ENCODE measurements at regions not wholly inside any gene's neighbourhood (a gene's known extent, or its start where the extent isn't known, plus 50 kb on each side); places are given as distances from the start of the nearest gene placed in this dataset.

GRCh38 chr9:119053070-119053469, 316.2 kb downstream of the BRINP1 start:
- Histone ChIP-seq H3K27ac (ENCODE audit: low read depth, low read length, poor library complexity, severe bottlenecking) (no peak overlapping the region), H3K4me3 (ENCODE audit: low read depth, low read length, poor library complexity, severe bottlenecking) (no peak overlapping the region), H3K36me3 (ENCODE audit: insufficient read depth, low read length) (no peaks in the 10 kb centered on the region), H3K79me2 (ENCODE audit: insufficient read depth, low read length) (no peaks in the 10 kb centered on the region), H3K9me3 (ENCODE audit: low read length) (no peaks in the 10 kb centered on the region), H3K9me2 (ENCODE audit: low read depth, low read length) (no peaks in the 10 kb centered on the region), H3K9ac (ENCODE audit: low read length) (no peak overlapping the region), H3K4me2 (ENCODE audit: low read length) (no peak overlapping the region), H3K4me1 (ENCODE audit: insufficient read depth, low read length, severe bottlenecking) (no peaks in the 10 kb centered on the region), H2AFZ (ENCODE audit: low read length) (no peak overlapping the region), H3K27me3 (ENCODE audit: insufficient read depth, low read length) (no peaks in the 10 kb centered on the region), H4K20me1 (ENCODE audit: insufficient read depth, low read length) (no peaks in the 10 kb centered on the region), H3F3A (ENCODE audit: insufficient read depth, low read length) (no peaks in the 10 kb centered on the region)
- TF ChIP-seq EZH2 (IDR thresholded peaks at IDR 0.05; ENCODE audit: borderline replicate concordance, low read length) (no peak), CTCF (IDR thresholded peaks at IDR 0.05; ENCODE audit: low read length) (no peak)

- H3K4me1 ChIP-seq (ENCODE audit: insufficient read depth, low read length, severe bottlenecking): no peaks in the 10 kb centered on the region
- H3K27me3 ChIP-seq (ENCODE audit: insufficient read depth, low read length): no peaks in the 10 kb centered on the region
- no peak overlapping the region for H3K4me2 ChIP-seq (ENCODE audit: low read length)
- H3K36me3 ChIP-seq (ENCODE audit: insufficient read depth, low read length): no peaks in the 10 kb centered on the region
- no peak overlapping the region for H3K27ac ChIP-seq (ENCODE audit: low read depth, low read length, poor library complexity, severe bottlenecking)
- no peaks in the 10 kb centered on the region for H3K79me2 ChIP-seq (ENCODE audit: insufficient read depth, low read length)
- H3K9me3 ChIP-seq (ENCODE audit: low read length): no peaks in the 10 kb centered on the region
- H3K4me3 ChIP-seq (ENCODE audit: low read depth, low read length, poor library complexity, severe bottlenecking): no peak overlapping the region
- H3K9me2 ChIP-seq (ENCODE audit: low read depth, low read length): no peaks in the 10 kb centered on the region
- TF ChIP-seq CTCF (IDR thresholded peaks at IDR 0.05; ENCODE audit: low read length) (no peak), EZH2 (IDR thresholded peaks at IDR 0.05; ENCODE audit: borderline replicate concordance, low read length) (no peak)
- H4K20me1 ChIP-seq (ENCODE audit: insufficient read depth, low read length): no peaks in the 10 kb centered on the region
- no peak overlapping the region for H3K9ac ChIP-seq (ENCODE audit: low read length)
- no peak overlapping the region for H2AFZ ChIP-seq (ENCODE audit: low read length)
- H3F3A ChIP-seq (ENCODE audit: insufficient read depth, low read length): no peaks in the 10 kb centered on the region
Observed at GRCh38 chr9:119060629-119061385, 308.4 kb downstream of the BRINP1 start.

- TF ChIP-seq CTCF (IDR thresholded peaks at IDR 0.05; ENCODE audit: low read length) (no peak), EZH2 (IDR thresholded peaks at IDR 0.05; ENCODE audit: borderline replicate concordance, low read length) (no peak)
- Histone ChIP-seq H3K27me3 (ENCODE audit: insufficient read depth, low read length) (no peaks in the 10 kb centered on the region), H2AFZ (ENCODE audit: low read length) (no peak overlapping the region), H3K9ac (ENCODE audit: low read length) (no peak overlapping the region), H3K9me3 (ENCODE audit: low read length) (no peaks in the 10 kb centered on the region), H3K4me2 (ENCODE audit: low read length) (no peak overlapping the region), H3K79me2 (ENCODE audit: insufficient read depth, low read length) (no peaks in the 10 kb centered on the region), H3F3A (ENCODE audit: insufficient read depth, low read length) (no peaks in the 10 kb centered on the region), H4K20me1 (ENCODE audit: insufficient read depth, low read length) (no peaks in the 10 kb centered on the region), H3K9me2 (ENCODE audit: low read depth, low read length) (no peaks in the 10 kb centered on the region), H3K4me1 (ENCODE audit: insufficient read depth, low read length, severe bottlenecking) (no peaks in the 10 kb centered on the region), H3K4me3 (ENCODE audit: low read depth, low read length, poor library complexity, severe bottlenecking) (no peak overlapping the region), H3K27ac (ENCODE audit: low read depth, low read length, poor library complexity, severe bottlenecking) (no peak overlapping the region), H3K36me3 (ENCODE audit: insufficient read depth, low read length) (no peaks in the 10 kb centered on the region)
Observed at GRCh38 chr9:119071636-119072035, 297.6 kb downstream of the BRINP1 start.

Data from OCI-LY1 (cell line).